ENCODE measurements at regions not wholly inside any gene's neighbourhood (a gene's known extent, or its start where the extent isn't known, plus 50 kb on each side); places are given as distances from the start of the nearest gene placed in this dataset.
"Not testable (repeated sequence)": the region's sequence is repeated elsewhere in the genome, so short reads cannot be mapped to it uniquely, and the experiment has no call there.

DNA sequence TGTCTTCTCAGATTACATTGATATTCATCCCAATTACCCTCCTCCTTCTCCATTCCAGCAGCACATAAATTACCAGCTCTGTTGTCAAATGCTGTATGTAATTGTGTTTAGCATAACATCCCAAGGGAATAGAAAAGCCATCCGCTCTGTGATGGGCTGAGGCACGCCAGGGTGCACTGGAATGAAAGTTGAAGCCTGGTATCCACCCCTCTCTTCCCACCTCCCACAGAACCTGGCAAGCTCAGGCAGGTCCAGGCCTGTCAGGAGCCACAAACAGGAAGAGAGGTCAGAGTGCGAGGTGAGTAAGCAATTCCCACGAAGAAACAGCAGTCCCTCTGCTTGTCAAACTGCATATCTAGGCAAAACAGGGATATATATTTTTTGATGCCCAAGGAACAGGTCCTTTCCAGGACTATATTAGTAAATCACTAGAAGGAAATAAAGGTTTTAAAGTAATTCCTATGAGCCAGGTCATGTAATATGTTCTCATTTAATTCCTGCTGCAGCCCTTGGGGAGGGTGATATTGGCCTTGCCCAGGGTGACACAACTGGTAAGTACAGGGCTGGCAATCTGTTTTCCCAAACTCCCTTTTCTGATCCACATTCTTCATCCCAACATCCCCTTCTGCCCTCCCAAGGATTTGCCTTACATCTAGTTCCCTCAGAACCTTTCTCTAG, 155.6 kb upstream of the GHITM start:
- DNase-seq (ENCODE audit: low read depth), result no peak

DNA sequence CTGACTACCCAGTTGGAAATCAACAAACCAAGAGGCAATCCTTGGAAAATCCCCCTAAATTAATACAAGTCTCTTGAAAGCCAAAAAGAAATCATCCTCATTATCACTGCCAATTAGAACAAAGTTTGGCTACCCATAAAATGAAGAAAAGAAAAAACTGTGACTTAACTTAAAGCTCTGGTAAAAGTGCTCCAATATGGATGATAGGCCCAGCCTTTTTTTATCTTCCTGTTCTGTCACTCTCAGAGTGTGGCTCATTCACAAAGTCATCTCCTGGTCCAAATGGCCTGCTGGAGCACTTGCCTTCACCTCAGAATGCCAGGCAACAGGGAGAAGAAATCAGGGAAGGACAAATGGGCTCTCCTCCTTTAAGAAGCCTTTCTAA, 155.1 kb upstream of the GHITM start:
- DNase-seq (ENCODE audit: low read depth), result no peak

- DNase-seq (ENCODE audit: low read depth), result no peak
Observed at GRCh38 chr10:83986800-83987199, 152.5 kb upstream of the GHITM start.

DNA sequence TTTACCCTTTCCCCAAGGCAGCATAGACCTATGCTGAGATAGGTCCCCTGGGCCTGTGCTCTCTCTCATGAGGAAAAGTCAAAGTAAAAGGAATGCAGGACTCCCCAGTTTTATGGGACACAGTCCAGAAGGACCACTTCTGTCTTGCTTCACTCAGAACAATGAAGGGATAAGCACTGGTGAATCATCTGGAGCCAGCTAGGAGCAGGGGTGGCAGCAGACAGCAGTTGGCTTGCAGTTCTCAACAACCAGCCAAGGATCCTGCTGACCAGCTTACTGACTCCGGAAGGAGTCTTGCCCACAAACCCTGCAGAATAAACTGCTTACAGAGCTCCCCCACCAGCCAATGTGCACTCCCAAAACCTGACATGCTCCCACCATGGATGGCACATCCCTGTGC, 152.1 kb upstream of the GHITM start:
- no peak for DNase-seq (ENCODE audit: low read depth)

GRCh38 chr10:83988435-83988834, 150.9 kb upstream of the GHITM start:
- no peak for DNase-seq (ENCODE audit: low read depth)

DNA sequence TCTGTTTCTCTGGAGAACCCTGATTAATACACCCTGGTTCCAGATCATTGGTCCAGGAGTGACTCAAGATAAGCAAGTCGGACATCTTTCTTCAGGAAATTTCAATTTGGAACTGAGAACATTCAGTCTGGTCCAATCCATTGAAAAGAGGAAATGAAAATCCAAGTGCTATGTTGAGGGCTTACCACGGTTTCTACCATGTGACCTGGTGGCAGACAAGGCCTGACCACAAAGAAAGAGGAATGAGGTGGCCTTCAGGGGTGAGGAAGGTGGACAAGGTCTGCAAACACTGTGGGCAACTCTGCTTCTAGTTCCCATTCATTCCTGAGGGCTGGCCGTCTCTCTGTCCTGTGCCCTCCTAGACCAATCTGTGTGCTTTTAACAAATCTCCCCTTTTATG, 149.2 kb upstream of the GHITM start:
- no peak for DNase-seq (ENCODE audit: low read depth)

DNA sequence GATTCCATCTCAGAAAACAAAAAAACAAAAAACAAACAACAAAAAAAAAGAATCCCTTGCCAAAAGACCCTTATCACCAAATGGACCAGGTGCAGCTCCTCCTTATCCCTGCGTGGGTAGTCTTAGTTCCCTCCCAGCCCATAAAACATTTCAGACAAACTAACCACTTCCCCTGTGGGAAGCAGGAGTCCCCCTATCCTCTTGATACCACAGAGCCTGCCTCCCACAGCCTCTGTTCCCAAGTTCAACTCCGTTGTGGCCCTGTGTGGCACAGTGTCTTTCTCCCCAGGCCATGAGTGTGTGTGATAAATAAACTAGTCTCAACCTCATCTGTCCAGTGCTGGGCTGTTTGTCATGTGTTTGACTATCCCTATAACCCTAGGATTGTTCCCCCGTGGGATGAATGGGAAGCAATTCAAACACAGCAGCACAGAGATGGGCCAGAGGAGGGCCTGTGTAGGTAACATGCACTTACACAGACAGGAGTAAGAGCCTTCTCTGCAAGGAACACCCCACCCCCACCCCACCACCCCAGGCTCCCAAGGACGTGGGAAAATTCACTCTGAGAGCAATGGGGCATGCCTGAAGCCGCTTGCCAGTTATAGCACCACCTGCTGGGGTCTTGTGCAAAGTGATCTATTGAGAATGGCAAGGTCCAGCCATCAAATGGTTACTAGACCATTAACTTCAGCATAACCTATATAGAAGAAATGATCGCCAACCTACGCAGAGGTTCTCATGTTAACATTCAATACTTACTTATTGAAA, 147.1 kb upstream of the GHITM start:
- DNase-seq (ENCODE audit: low read depth), result no peak

DNA sequence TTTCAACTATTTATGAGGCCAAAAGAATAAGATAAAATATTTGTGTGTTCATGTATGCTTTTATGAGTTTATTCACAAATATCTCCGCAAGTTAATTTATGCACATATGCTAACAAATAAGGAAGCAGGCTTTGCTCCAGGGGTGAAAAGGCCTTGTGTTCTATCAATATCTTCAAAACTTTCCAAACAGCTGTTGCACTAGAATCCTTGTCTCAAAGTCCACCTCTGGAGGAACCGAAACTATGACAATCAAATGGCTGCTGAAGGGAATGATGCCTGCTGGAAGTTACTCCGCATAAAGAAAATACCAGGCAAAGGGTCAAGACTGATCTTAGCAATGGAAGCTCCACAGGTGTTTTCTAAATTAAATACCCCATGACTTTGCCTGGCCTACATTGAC, 145.0 kb upstream of the GHITM start:
- DNase-seq (ENCODE audit: low read depth), result no peak

GRCh38 chr10:83995738-83996331, 143.5 kb upstream of the GHITM start:
- no peak for DNase-seq (ENCODE audit: low read depth)

- no peak for DNase-seq (ENCODE audit: low read depth)
Observed at GRCh38 chr10:84004221-84004620, 135.1 kb upstream of the GHITM start.

DNA sequence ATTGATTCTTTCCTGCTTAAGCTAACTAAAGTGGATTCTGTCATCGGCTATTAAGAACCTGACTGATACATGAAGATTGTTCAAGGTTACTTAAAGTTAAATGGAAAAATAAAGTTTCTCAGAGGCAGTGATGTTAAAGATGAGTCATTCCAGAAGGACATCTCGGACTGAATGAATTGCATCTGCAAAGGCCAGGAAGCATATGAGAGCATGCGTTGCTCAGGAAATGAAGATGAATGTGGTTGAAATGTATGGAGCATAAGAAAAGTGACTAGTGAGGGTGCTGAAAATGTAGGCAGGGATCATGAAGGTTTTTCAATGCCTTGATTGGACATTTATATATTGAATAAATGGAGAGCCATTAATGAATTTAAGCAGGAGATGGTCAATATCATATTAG, 133.9 kb upstream of the GHITM start:
- no peak for DNase-seq (ENCODE audit: low read depth)

DNA sequence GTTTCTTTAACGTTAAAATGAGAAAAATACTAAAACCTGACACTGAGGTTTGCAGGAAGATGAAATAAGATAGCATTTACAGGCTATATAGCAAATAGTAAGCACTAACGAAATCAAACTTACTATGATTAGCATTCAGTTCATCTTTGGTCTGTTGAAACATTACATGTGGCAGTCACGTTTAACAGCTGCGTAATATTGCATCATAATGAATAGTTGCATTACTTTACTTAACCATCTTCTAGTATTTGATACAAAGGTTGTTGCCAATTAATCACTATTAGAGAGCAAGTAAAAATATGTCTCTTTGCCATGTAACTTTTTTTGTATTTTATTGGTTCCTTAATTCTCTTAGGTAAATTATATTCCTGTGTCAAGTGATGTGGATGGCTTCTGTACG, 131.8 kb upstream of the GHITM start:
- DNase-seq (ENCODE audit: low read depth), result no peak

DNA sequence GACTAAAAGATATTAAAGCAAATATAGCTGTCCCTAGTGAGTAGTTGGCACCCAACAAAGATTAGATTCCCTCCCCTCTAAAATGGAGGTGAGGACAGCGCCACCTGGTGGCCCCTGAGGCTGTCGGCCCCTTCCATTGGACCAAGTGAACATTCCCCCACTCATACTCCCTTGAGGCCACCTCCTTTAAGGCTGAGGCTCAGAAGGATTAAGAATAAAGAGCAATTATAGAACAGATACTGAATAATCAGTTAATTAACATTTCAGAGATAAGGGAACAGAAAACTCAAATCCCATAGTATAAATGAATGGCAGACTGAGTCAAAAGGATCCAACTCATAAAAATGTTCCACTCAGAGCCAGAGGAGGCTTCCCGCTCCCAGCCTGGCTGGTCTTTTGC, 130.4 kb upstream of the GHITM start:
- no peak for DNase-seq (ENCODE audit: low read depth)

DNA sequence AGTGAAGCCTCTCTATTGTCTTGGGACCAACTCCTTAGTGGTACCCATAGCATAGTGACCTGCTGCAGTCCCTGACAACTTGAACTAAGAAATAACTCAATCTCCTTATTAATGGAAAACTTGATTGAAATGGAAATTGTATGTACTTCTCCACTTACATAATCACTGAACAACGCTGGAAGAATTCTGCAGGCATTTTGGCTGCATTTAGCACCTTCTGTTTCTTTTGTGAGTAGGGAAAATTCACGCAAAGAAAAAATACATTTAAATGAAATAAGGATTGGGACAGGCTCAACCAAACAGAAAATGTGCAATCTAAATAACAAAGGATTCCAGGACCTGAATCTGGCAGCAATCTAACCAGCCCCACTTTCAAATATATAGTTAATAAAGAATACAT, 126.9 kb upstream of the GHITM start:
- no peak for DNase-seq (ENCODE audit: low read depth)

GRCh38 chr10:84012831-84013458, 126.4 kb upstream of the GHITM start:
- DNase-seq (ENCODE audit: low read depth), result no peak

- DNase-seq (ENCODE audit: low read depth), result no peak
Observed at GRCh38 chr10:84015877-84016595, 123.3 kb upstream of the GHITM start.

GRCh38 chr10:84018826-84019225, 120.5 kb upstream of the GHITM start:
- no peak for DNase-seq (ENCODE audit: low read depth)

- DNase-seq (ENCODE audit: low read depth), result not testable (repeated sequence)
Observed at GRCh38 chr10:84019854-84020458, 119.4 kb upstream of the GHITM start.

- no peak for DNase-seq (ENCODE audit: low read depth)
Observed at GRCh38 chr10:84026821-84027257, 112.5 kb upstream of the GHITM start.

DNA sequence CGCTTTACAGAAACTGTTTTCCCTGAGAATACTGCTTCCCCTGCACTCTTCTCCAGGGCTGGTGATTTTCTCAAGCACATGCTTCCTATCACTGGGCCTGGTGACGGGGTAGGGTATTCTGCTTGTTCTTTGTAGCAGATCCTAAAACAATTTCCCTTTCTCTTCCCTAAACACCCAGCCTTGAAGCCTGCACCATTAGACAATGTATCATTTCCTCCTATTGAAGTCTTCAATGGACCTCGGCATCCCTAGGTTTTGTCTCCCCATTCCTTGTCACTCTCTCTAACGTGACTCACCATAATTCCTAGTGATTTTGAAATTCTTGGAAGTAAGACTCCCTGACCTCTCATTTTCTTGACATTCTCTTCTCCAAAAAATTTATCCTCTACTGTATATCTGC, 109.5 kb upstream of the GHITM start:
- DNase-seq (ENCODE audit: low read depth), result no peak

- no peak for DNase-seq (ENCODE audit: low read depth)
Observed at GRCh38 chr10:84038035-84038434, 101.3 kb upstream of the GHITM start.

DNA sequence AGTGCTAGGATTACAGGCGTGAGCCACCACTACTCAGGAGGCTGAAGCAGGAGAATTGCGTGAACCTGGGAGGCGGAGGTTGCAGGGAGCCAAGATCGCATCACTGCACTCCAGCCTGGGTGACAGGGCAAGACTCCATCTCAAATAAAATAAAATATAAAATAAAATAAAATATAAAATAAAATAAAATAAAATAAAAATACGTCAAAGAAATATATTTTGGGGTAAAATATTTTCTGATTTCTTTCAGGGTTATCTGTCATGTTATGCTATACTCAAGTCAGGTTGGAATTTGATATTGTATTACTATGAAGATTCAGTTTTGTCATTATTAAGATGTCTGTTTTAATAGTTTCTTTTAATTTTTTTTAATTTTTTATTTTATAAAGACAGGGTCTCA, 99.4 kb upstream of the GHITM start:
- no peak for DNase-seq (ENCODE audit: low read depth)

All from T follicular helper cell (primary cell).